ENCODE measurements at regions not wholly inside any gene's neighbourhood (a gene's known extent, or its start where the extent isn't known, plus 50 kb on each side); places are given as distances from the start of the nearest gene placed in this dataset.

GRCh38 chr7:81926-82756 lies 110.2 kb upstream of the FAM20C start:
- WGBS (ENCODE audit: insufficient coverage): 78% methylated on average over 23 of the region's 39 CpGs
- Histone ChIP-seq H3K4me3 (ENCODE audit: control insufficient read depth in 1 of 7, extremely low read depth in 1 of 7, insufficient read depth in 4 of 7, low read depth in 2 of 7, low read length in 6 of 7) (no peak overlapping the region), H3K9me3 (ENCODE audit: control extremely low read depth in 1 of 5, control insufficient read depth in 4 of 5, insufficient read depth in 2 of 5, low read depth in 1 of 5, low read length in 4 of 5) (no peaks in the 10 kb centered on the region), H3K4me1 (ENCODE audit: control extremely low read depth in 1 of 4, control insufficient read depth in 4 of 4, insufficient read depth in 4 of 4, low read length in 3 of 4) (no peaks in the 10 kb centered on the region), H3K27ac (ENCODE audit: insufficient read depth in 1 of 2, low read depth in 1 of 2, low read length in 2 of 2, poor library complexity in 1 of 2, severe bottlenecking in 2 of 2) (no peak overlapping the region), H3K27me3 (replicated peaks in 2 of 5; ENCODE audit: control insufficient read depth in 4 of 5, insufficient read depth in 5 of 5, low read length in 4 of 5) (no peaks in the 10 kb centered on the region), H3K36me3 (ENCODE audit: control insufficient read depth in 4 of 4, insufficient read depth in 4 of 4, low read length in 3 of 4) (no peaks in the 10 kb centered on the region)
- ChIA-PET CTCF (interaction anchor here (0.7 kb wide), 1 partner anchor 15 kb away, joined by 3 read pairs; no protein-coding TSS in a partner anchor), POLR2A (no interaction called here)
- DNase-seq: no peak

GRCh38 chr7:82757-83155 lies 109.6 kb upstream of the FAM20C start:
- ChIA-PET CTCF (no interaction called here), POLR2A (no interaction called here)
- 97% methylated on average over 9 of the region's 11 CpGs for WGBS (ENCODE audit: insufficient coverage)
- Histone ChIP-seq H3K27me3 (replicated peaks in 2 of 5; ENCODE audit: control insufficient read depth in 4 of 5, insufficient read depth in 5 of 5, low read length in 4 of 5) (no peaks in the 10 kb centered on the region), H3K4me3 (ENCODE audit: control insufficient read depth in 1 of 7, extremely low read depth in 1 of 7, insufficient read depth in 4 of 7, low read depth in 2 of 7, low read length in 6 of 7) (no peak overlapping the region), H3K36me3 (ENCODE audit: control insufficient read depth in 4 of 4, insufficient read depth in 4 of 4, low read length in 3 of 4) (no peaks in the 10 kb centered on the region), H3K27ac (ENCODE audit: insufficient read depth in 1 of 2, low read depth in 1 of 2, low read length in 2 of 2, poor library complexity in 1 of 2, severe bottlenecking in 2 of 2) (no peak overlapping the region), H3K4me1 (ENCODE audit: control extremely low read depth in 1 of 4, control insufficient read depth in 4 of 4, insufficient read depth in 4 of 4, low read length in 3 of 4) (no peaks in the 10 kb centered on the region), H3K9me3 (ENCODE audit: control extremely low read depth in 1 of 5, control insufficient read depth in 4 of 5, insufficient read depth in 2 of 5, low read depth in 1 of 5, low read length in 4 of 5) (no peaks in the 10 kb centered on the region)
- no peak for DNase-seq

DNA sequence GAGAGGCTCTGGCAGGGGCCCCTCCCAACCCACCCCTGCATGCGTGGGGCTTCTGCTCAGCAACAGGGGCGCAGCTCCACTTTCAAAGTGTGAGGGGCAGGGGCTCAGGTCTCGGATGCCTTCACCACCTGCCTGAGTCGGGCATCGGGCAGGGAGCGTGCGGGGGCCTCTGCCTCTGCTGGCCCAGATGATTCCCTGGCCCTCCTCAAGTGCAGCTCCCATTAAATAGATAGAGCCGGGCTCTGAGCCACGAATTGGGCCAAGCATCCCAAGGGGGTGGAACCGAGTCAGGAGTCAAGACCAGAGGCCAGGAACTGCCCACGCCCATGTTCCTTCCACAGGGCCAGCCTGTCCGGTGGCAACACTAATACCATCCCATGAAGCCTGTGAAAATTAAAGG lies 108.9 kb upstream of the FAM20C start:
- WGBS (ENCODE audit: insufficient coverage): 94% methylated on average over 11 of the region's 12 CpGs
- Histone ChIP-seq H3K36me3 (ENCODE audit: control insufficient read depth in 4 of 4, insufficient read depth in 4 of 4, low read length in 3 of 4) (no peaks in the 10 kb centered on the region), H3K4me1 (ENCODE audit: control extremely low read depth in 1 of 4, control insufficient read depth in 4 of 4, insufficient read depth in 4 of 4, low read length in 3 of 4) (peaks cover 0 to 3% (median under 1%) of the 10 kb centered on the region in 4 experiments), H3K9me3 (ENCODE audit: control extremely low read depth in 1 of 5, control insufficient read depth in 4 of 5, insufficient read depth in 2 of 5, low read depth in 1 of 5, low read length in 4 of 5) (no peaks in the 10 kb centered on the region), H3K27me3 (replicated peaks in 2 of 5; ENCODE audit: control insufficient read depth in 4 of 5, insufficient read depth in 5 of 5, low read length in 4 of 5) (no peaks in the 10 kb centered on the region), H3K4me3 (ENCODE audit: control insufficient read depth in 1 of 7, extremely low read depth in 1 of 7, insufficient read depth in 4 of 7, low read depth in 2 of 7, low read length in 6 of 7) (no peak overlapping the region), H3K27ac (ENCODE audit: insufficient read depth in 1 of 2, low read depth in 1 of 2, low read length in 2 of 2, poor library complexity in 1 of 2, severe bottlenecking in 2 of 2) (no peak overlapping the region)
- ChIA-PET CTCF (no interaction called here), POLR2A (no interaction called here)
- no peak for DNase-seq

GRCh38 chr7:83861-84632 lies 108.3 kb upstream of the FAM20C start:
- Histone ChIP-seq H3K27ac (ENCODE audit: insufficient read depth in 1 of 2, low read depth in 1 of 2, low read length in 2 of 2, poor library complexity in 1 of 2, severe bottlenecking in 2 of 2) (no peak overlapping the region), H3K36me3 (ENCODE audit: control insufficient read depth in 4 of 4, insufficient read depth in 4 of 4, low read length in 3 of 4) (no peaks in the 10 kb centered on the region), H3K9me3 (ENCODE audit: control extremely low read depth in 1 of 5, control insufficient read depth in 4 of 5, insufficient read depth in 2 of 5, low read depth in 1 of 5, low read length in 4 of 5) (no peaks in the 10 kb centered on the region), H3K4me3 (ENCODE audit: control insufficient read depth in 1 of 7, extremely low read depth in 1 of 7, insufficient read depth in 4 of 7, low read depth in 2 of 7, low read length in 6 of 7) (no peak overlapping the region), H3K27me3 (replicated peaks in 2 of 5; ENCODE audit: control insufficient read depth in 4 of 5, insufficient read depth in 5 of 5, low read length in 4 of 5) (no peaks in the 10 kb centered on the region), H3K4me1 (ENCODE audit: control extremely low read depth in 1 of 4, control insufficient read depth in 4 of 4, insufficient read depth in 4 of 4, low read length in 3 of 4) (peaks cover 0 to 8% (median 5%) of the 10 kb centered on the region in 4 experiments)
- CTCF ChIA-PET: no interaction called here
- POLR2A ChIA-PET: no interaction called here
- no peak for DNase-seq
- 91% methylated on average over 24 of the region's 25 CpGs for WGBS (ENCODE audit: insufficient coverage)

DNA sequence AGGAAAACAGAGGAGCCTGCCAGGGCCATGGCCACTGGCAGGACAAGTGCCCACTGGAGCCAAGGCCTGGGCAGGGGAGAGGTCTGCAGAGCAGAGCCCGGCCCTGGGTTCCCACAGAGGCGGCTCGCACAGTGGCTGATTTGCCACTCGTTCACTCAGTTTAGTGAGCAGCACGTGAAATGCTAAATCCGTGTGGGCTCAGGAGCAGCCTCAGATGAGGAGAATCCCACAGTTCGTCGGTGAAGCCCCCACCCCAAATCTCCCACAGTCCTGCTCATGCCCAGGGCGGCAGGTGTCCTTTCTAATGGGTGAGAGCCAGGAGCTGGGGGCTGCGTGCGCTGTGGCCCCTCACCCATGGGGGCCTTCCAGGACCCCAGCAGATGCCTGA lies 107.7 kb upstream of the FAM20C start:
- 97% methylated on average over 9 of the region's 11 CpGs for WGBS (ENCODE audit: insufficient coverage)
- Histone ChIP-seq H3K4me1 (ENCODE audit: control extremely low read depth in 1 of 4, control insufficient read depth in 4 of 4, insufficient read depth in 4 of 4, low read length in 3 of 4) (peaks cover 0 to 14% (median 11%) of the 10 kb centered on the region in 4 experiments), H3K27ac (ENCODE audit: insufficient read depth in 1 of 2, low read depth in 1 of 2, low read length in 2 of 2, poor library complexity in 1 of 2, severe bottlenecking in 2 of 2) (no peak overlapping the region), H3K36me3 (ENCODE audit: control insufficient read depth in 4 of 4, insufficient read depth in 4 of 4, low read length in 3 of 4) (no peaks in the 10 kb centered on the region), H3K9me3 (ENCODE audit: control extremely low read depth in 1 of 5, control insufficient read depth in 4 of 5, insufficient read depth in 2 of 5, low read depth in 1 of 5, low read length in 4 of 5) (no peaks in the 10 kb centered on the region), H3K27me3 (replicated peaks in 2 of 5; ENCODE audit: control insufficient read depth in 4 of 5, insufficient read depth in 5 of 5, low read length in 4 of 5) (no peaks in the 10 kb centered on the region), H3K4me3 (ENCODE audit: control insufficient read depth in 1 of 7, extremely low read depth in 1 of 7, insufficient read depth in 4 of 7, low read depth in 2 of 7, low read length in 6 of 7) (no peak overlapping the region)
- ChIA-PET CTCF (no interaction called here), POLR2A (no interaction called here)
- DNase-seq: no peak

- DNase-seq: no peak
- Histone ChIP-seq H3K27me3 (replicated peaks in 2 of 5; ENCODE audit: control insufficient read depth in 4 of 5, insufficient read depth in 5 of 5, low read length in 4 of 5) (no peaks in the 10 kb centered on the region), H3K4me3 (ENCODE audit: control insufficient read depth in 1 of 7, extremely low read depth in 1 of 7, insufficient read depth in 4 of 7, low read depth in 2 of 7, low read length in 6 of 7) (no peak overlapping the region), H3K4me1 (ENCODE audit: control extremely low read depth in 1 of 4, control insufficient read depth in 4 of 4, insufficient read depth in 4 of 4, low read length in 3 of 4) (peaks cover 0 to 19% (median 14%) of the 10 kb centered on the region in 4 experiments), H3K9me3 (ENCODE audit: control extremely low read depth in 1 of 5, control insufficient read depth in 4 of 5, insufficient read depth in 2 of 5, low read depth in 1 of 5, low read length in 4 of 5) (no peaks in the 10 kb centered on the region), H3K27ac (ENCODE audit: insufficient read depth in 1 of 2, low read depth in 1 of 2, low read length in 2 of 2, poor library complexity in 1 of 2, severe bottlenecking in 2 of 2) (no peak overlapping the region), H3K36me3 (ENCODE audit: control insufficient read depth in 4 of 4, insufficient read depth in 4 of 4, low read length in 3 of 4) (no peaks in the 10 kb centered on the region)
- CTCF ChIA-PET: interaction anchor here (1.3 kb wide), 1 partner anchor 9 kb away, joined by 4 read pairs; no protein-coding TSS in a partner anchor
- WGBS (ENCODE audit: insufficient coverage): 89% methylated on average over 11 of the region's 19 CpGs
- POLR2A ChIA-PET: no interaction called here
Observed at GRCh38 chr7:85074-85882, 107.1 kb upstream of the FAM20C start.
